MV-4-11 (cell line): ENCODE measurements at regions not wholly inside any gene's neighbourhood (a gene's known extent, or its start where the extent isn't known, plus 50 kb on each side); places are given as distances from the start of the nearest gene placed in this dataset.
A peak's percentile ranks its signal among the peaks of the same experiment; 100 is the strongest.

Experiments
- DNase-seq: peaks from one replicate; lab custom pipeline; 2025; lab: John Stamatoyannopoulos, UW

GRCh38 chr9:121550041-121550440, 50.4 kb upstream of the GGTA1 start:
- DNase-seq = no peak

DNA sequence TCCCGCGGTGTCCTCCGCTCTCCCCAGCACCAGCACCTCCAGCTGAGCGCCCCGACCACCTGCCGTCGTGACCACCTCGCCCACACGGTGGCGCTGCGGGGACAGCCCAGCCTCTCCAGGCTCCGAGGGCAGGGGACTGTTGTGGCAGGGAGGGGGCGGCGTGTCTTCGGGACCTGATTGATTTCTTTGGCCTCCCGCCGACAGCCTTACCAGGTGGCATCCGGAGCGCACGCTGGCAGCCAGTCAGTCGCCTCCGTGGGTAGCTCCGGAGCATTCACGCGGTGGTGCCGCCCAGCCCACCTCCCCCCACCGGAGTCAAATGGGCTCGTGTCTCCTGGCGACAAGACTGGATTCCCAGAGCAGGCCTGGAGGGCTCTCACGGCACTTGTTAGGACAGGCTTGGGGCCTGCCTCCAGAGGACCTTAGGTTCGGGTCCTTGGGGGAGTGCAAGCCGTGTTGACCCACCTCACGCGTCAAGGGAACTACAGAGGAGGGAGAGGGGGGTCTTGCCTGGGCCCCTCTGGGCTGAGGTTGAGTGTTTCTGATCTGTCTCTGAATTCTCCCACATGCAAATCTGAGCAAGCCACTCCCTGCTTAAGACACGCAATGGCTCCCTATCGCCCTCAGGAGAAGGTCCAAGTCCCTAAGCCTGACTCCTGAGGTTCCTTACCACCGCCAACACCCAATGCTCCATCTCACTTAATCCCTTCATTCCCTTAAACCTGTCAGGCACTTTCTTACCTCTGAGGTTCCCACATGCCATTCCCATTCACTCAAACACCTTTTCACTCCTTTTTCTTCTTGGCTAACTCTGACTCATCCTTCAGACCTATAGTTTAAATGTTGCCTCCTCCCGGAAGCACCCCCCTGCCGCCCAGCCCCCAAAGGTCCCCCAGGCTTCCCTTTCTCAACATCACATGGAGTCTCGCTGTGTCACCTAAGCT, 51.2 kb upstream of the GGTA1 start:
- DNase-seq = peak; percentile 25

- peak; percentile 32 for DNase-seq
Observed at GRCh38 chr9:121551985-121552753, 52.5 kb upstream of the GGTA1 start.

- no peak for DNase-seq
Observed at GRCh38 chr9:121556082-121556481, 56.4 kb upstream of the GGTA1 start.

DNA sequence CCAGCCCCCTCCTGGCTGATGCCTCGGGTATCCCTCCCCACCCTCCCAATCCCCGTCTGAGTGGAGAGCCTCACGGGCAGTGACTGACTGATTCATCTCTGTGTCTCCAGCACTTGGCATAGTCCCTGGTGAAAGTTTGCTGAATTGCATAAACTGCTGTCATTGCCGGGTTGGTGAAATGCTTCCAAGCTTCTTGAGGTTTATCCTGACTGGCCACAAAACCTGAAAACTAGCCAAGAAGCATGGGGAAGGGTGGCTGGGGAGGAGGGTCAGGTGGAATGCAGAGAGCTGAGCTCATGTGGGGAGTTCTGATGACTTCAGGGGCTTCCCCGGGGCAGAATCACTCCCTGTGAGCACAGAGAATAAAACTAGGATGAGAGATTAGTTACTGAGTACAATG, 56.9 kb upstream of the GGTA1 start:
- no peak for DNase-seq

- peak; percentile 94 for DNase-seq
Observed at GRCh38 chr9:121557581-121558447, 58.2 kb upstream of the GGTA1 start.

- no peak for DNase-seq
Observed at GRCh38 chr9:121558473-121558872, 58.8 kb upstream of the GGTA1 start.

DNA sequence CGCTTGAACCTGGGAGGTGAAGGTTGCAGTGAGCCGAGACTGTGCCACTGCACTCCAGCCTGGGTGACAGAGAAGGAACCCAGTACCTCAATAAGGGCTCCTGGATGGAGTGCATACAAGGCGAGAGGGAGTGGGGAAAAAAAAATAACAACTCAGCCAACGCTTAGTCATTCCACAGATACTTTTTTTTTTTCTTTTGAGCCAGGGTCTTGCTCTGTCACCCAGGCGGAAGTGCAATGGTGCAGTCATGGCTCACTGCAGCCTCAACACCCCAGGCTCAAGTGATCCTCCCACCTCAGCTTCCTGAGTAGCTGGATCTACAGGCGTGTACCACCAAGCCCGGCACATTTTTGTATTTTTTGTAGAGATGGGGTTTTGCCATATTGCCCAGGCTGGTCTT, 59.5 kb upstream of the GGTA1 start:
- DNase-seq = peak; percentile 12

GRCh38 chr9:121560921-121561320, 61.3 kb upstream of the GGTA1 start:
- no peak for DNase-seq

DNA sequence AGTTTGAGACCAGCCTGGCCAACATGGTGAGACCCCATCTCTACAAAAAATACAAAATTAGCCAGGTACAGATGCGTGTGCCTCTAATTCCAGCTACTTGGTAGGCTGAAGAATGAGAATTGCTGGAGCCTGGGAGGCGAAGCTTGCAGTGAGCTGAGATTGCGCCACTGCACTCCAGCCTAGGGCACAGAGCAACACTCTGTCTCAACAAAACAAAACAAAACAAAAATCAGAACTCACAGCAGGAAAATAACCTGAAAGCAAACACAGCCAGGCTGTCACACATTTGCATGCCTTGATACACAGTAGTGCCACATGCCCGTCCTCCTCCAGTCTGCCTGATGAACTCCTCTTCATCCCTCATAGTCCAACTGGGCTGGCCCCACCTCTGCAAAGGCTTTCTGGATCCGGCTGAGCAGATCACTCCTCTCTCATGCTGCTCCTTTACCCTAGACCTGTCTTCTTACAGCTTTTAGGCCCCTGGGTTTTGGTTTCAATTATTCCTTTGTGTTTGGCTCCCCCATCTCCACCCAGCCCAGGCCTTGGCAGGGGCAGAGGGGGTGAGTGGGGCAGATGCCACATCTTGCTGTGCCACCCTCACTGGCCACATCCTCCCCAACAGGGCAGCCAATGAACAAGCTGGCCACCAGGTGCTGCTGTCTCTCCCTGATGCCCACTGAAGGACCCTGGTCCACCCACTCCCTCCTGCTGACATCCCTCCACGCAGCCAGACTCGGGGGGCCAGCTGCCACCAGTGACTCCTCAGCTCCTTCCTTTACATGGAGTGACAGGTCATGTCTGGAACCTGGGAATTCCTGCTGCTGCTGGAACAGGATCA, 62.0 kb upstream of the GGTA1 start:
- DNase-seq = no peak

DNA sequence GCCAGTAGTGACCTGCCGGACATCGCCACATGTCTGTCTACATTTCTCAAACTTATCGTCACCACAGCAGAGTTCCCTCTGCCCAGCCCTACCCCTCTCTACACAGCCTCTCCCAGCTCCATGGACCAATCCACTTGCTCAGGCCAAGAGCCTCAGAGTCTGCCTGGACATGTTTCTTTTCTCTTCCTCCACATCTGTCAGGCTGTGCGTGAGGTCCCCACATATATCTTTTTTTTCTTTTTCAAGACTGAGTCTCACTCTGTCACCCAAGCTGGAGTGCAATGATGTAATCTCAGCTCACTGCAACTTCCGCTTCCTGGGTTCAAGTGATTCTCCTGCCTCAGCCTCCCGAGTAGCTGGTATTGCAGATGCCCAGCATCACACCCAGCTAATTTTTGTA, 62.7 kb upstream of the GGTA1 start:
- peak; percentile 72 for DNase-seq

GRCh38 chr9:121563425-121563824, 63.8 kb upstream of the GGTA1 start:
- no peak for DNase-seq

- DNase-seq = no peak
Observed at GRCh38 chr9:121563881-121564460, 64.3 kb upstream of the GGTA1 start.

DNA sequence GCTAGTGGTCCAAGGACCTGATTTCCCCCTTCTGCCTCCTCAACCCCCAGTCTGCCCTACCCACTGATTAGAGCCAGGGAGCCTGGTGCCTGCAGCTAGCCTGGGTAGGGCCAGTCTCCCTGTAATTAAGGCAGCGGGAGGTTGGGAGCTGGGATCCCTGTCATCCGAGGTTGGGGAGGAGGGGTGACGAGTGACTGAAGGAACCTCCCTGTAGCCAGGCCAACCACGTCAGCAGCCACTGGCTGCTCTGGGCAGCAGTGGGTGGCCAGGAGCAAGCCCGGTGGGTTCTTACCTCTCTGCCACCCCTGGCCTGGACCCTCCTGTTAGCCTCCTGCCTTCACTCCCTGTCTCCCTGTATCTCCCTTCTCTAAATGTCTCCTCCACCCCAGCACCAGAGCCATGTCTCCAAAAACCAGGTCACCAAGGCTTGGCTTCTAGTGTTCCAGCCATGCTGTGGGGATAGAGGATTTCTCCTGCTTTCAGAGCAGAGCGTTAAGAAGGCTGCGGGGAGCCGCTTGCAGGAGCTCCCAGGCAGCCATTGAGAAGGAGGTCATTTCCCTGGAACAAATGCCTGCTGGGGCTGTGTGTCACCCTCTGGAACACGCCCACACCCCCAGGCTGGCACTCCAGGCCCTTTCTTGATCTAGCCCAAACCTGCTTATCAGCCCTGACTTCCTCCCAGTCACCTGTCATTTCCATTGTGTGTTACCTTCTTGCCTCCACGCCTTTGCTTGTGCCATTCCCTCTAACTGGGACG, 65.0 kb upstream of the GGTA1 start:
- no peak for DNase-seq

DNA sequence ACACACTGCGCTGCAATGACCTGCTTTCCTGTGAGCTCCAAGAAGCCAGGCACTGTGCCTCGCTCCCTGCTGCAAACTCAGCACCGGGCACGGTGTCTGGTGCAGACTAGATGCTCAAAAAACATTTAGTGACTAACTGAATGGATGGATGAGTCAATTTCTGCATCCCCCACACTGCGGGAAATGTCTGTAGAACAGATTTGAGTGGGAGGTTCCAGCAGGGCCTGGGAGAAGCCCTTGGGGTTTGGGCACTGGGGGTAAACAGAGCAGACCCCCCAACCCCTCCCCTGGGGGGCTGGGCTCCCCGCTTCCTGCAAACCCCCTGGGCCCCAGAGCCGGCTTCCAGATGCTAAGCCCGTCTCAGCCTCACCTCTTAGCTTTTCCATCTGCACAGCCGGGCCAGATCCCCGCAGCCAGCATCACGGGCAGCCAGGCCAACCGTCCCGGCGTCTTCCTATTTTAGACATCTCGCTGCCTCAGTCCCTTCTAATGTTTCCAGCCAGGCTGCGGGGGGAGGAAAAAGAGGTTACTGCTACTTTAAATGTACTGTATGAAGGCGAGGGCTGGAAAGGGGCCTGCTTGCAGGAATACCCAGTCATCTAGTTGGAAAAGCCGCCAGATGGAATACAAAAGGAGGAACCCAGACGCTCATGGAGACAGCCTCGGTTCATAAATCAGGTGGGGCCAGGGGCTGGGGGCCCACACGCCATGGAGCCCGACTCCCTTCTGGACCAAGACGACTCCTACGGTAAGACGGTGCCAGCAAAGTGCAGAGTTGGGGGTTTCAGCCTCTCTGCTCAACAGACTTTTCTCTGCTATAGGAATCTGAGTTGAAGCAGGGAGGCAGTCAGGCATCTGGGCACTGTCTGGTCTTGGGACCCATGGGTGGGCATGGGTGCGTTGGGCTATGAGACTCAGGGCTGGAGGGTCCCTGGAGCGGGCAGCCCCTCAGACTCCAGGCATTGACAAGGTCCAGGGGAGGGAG, 67.1 kb upstream of the GGTA1 start:
- no peak for DNase-seq

GRCh38 chr9:121567500-121568342, 68.1 kb upstream of the GGTA1 start:
- no peak for DNase-seq

DNA sequence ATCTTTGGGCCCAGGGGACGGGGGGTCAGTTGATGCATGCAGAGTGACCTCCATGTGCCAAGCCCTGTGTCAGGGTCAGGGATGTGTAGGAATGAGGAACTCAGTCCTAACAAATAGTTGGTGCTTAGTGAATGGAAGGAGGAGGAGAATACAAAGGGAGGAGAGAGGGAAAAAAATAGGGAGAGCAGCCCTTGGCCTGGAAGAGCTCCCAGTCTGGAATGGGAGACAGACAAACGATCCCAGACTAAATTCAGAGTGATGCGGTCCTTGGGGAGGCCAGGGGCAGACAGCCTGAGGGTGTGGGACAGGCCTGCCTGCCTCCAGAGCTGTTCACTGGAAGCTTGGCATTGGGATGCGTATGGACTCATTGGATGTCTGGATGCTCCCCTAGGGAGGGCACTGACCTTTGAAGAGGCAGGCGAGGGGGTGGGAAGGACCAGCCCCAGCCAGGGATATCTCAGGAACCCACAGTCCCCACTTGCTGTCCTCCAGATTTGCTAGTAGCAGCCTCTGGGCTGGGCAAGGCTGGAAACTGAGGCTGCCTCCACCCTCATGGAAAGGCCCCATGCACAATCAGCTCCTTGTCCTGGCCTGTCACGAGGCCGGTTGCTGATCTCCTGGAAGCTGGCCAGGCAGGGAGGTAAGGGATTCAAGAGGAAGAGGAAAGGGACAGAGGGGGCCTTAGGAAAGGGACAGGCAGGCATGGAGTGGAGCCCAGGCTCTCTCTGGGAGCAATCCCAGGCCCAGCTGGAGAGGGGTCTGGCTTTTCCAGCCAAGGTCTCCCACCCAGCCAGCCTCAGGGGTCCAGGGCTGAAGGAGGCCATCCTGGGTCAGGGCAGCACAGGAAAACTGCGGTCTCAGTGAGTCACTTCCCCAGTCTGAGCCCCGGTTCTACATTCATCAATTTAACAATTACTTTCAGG, 69.0 kb upstream of the GGTA1 start:
- DNase-seq = no peak
